ENCODE measurements at regions not wholly inside any gene's neighbourhood (a gene's known extent, or its start where the extent isn't known, plus 50 kb on each side); places are given as distances from the start of the nearest gene placed in this dataset.
A peak's percentile ranks its signal among the peaks of the same experiment; 100 is the strongest.

DNA sequence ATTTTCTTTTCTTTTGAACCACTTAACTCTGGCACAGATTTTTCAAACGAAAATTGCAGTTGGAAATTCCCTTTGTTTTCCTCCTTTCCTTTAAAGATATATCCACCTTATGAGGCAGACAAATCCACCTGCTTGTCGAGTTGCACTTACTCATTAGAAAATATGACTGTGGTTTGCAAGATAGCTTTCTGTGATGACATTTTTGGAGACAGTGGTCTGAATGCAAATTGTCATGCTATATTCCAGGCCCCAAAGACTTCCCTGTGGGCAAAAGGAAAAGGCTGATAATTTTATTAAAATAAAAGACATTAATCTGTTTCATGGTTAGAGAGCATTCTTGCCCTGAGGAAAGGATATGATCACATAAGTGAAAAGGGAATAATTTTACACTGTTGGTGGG is 120.6 kb downstream of the TNFSF18 start:
- TF ChIP-seq, protein P1, sequence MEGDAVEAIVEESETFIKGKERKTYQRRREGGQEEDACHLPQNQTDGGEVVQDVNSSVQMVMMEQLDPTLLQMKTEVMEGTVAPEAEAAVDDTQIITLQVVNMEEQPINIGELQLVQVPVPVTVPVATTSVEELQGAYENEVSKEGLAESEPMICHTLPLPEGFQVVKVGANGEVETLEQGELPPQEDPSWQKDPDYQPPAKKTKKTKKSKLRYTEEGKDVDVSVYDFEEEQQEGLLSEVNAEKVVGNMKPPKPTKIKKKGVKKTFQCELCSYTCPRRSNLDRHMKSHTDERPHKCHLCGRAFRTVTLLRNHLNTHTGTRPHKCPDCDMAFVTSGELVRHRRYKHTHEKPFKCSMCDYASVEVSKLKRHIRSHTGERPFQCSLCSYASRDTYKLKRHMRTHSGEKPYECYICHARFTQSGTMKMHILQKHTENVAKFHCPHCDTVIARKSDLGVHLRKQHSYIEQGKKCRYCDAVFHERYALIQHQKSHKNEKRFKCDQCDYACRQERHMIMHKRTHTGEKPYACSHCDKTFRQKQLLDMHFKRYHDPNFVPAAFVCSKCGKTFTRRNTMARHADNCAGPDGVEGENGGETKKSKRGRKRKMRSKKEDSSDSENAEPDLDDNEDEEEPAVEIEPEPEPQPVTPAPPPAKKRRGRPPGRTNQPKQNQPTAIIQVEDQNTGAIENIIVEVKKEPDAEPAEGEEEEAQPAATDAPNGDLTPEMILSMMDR (IDR thresholded peaks at IDR 0.05; ENCODE audit: insufficient read depth, low read length), result no peak

DNA sequence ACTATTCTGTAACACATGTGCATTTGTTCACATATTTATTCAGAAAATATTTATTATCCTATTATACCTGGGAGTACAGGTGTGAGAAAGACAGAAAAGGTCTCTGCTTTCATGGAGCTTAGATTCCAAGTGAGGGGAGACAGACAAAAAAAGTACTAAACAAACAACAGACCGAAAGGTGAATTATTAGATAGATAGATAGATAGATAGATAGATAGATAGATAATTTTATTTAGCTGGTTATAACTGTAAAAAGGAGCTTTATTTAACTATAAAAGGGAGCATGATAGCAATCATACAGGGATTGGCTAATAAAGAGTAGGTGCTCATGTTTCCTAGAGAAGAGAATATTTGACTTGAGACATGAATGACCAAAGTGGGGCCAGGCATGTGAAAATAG is 119.4 kb downstream of the TNFSF18 start:
- no peak for DNase-seq (ENCODE audit: low read depth)
- TF ChIP-seq, protein P1 (IDR thresholded peaks at IDR 0.05; ENCODE audit: insufficient read depth, low read length), result no peak
- no peak overlapping the region for H3K4me3 ChIP-seq (ENCODE audit: low read depth, low read length)

More for the DNA sequence above, 120.6 kb downstream of the TNFSF18 start:
- DNase-seq (ENCODE audit: low read depth), result no peak
- no peak overlapping the region for H3K4me3 ChIP-seq (ENCODE audit: low read depth, low read length)

DNA sequence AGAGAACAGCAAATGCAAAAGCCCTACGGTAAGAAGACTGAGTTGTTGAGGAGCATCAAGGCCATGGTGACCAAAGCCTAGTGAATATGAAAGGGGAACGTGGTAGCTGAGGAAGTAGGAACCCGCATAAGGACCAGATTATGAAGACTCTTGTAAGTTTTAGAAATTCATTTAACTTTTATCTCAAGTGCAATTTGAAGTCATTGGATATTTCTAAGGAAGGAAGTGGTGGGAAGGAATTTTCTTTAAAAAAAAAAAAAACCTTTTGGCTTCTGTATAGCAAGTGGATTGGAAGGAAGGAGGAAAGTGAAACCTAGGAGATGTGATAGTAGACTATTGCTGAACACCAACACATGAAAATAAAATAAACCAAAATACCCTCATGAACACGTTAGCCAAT is 119.0 kb downstream of the TNFSF18 start:
- H3K4me3 ChIP-seq (ENCODE audit: low read depth, low read length), result no peak overlapping the region
- TF ChIP-seq, protein P1 (IDR thresholded peaks at IDR 0.05; ENCODE audit: insufficient read depth, low read length), result no peak
- no peak for DNase-seq (ENCODE audit: low read depth)

DNA sequence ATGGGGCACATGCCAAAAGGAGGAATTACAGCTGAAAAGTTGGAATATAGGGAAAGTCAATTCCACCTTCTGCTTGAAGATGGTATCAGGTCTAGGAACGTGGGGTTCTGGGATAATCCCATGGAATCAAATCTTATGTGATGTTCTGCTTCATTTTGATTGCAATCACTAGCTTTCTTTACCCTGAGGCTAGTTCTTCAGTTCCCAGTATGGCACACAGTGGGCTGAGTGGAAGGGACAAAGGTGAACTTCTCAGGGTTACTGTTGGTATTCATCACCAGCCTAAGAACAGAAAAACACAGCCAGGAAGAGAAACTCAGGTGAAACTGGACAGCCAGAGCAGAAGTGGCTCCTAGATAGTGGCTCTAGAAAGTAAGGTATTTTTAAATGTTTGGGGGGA is 117.8 kb downstream of the TNFSF18 start:
- no peak overlapping the region for H3K4me3 ChIP-seq (ENCODE audit: low read depth, low read length)
- TF ChIP-seq, protein P1 (IDR thresholded peaks at IDR 0.05; ENCODE audit: insufficient read depth, low read length), result no peak
- DNase-seq (ENCODE audit: low read depth), result no peak

DNA sequence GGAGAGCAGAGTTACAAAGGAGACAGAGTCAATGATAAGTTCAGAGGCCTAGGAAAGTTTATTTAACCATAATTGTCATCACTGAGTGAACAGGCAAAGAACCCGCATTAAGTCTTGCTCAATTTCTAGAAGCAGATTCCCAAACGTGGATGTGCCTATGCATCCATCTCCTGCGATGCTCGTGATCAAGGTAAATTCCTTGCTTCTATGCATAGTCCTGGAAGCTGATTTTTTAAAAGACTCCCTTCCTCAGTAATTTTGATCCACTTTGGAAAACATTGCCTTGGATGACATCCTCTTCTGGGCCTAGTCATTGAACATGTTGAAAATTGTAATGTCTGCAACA is 116.4 kb downstream of the TNFSF18 start:
- TF ChIP-seq, protein P1 (IDR thresholded peaks at IDR 0.05; ENCODE audit: insufficient read depth, low read length), result no peak
- DNase-seq (ENCODE audit: low read depth), result no peak
- H3K4me3 ChIP-seq (ENCODE audit: low read depth, low read length), result no peak overlapping the region

DNA sequence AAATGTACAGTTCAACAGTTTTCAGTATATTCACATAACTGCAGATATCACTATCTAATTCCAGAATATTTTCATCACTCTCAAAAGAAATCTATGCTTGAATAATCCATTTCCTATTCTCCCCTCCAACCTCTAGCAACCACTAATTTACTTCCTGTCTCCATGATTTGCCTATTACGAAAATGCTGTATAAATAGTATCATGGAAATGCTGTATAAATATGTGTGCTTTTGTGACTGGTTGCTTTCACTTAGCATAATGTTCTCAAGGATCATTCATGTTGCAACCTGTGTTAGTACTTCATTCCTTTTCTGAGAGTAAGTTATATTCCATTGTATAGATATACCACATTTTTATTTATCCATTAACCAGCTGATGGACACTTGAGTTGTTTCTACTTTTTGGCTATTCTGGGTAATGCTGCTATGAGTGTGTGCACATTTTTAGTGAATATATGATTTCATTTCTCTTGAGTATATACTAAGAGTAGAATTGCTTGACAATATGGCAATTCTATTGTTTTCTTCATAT is 115.6 kb downstream of the TNFSF18 start:
- TF ChIP-seq, protein P1 (IDR thresholded peaks at IDR 0.05; ENCODE audit: insufficient read depth, low read length), result no peak
- DNase-seq (ENCODE audit: low read depth), result peak; percentile 33
- H3K4me3 ChIP-seq (ENCODE audit: low read depth, low read length), result no peak overlapping the region

DNA sequence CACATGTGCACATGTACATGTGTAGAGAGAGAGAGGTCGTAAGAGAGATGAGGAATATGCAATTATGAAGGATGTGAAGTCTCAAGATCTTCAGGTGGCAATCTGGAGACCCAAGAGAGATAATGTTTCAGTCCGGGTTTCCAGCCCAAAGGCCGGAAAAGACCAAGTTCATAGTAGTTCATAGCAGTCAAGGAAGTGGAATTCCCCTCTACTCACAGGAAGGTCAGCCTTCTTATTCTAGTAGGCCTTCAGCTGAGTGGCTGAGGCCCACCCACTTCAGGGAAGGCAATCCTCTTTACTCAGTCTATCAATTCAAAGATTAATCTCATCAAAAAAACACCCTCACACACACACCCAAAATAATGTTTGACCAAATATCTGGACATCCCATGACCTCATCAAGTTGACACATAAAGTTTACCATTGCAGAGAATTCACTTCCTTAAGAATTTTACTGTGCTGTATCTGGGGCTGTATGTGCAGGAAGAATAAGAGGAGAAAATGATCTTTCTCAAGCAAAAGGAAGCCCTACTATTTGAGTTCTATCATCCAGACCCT is 114.6 kb downstream of the TNFSF18 start:
- TF ChIP-seq, protein P1 (IDR thresholded peaks at IDR 0.05; ENCODE audit: insufficient read depth, low read length), result no peak
- no peak overlapping the region for H3K4me3 ChIP-seq (ENCODE audit: low read depth, low read length)
- DNase-seq (ENCODE audit: low read depth), result no peak
